RPMI8226 (cell line): ENCODE measurements at regions not wholly inside any gene's neighbourhood (a gene's known extent, or its start where the extent isn't known, plus 50 kb on each side); places are given as distances from the start of the nearest gene placed in this dataset.
"Not testable (repeated sequence)": the region's sequence is repeated elsewhere in the genome, so short reads cannot be mapped to it uniquely, and the experiment has no call there.

Experiments
- DNase-seq: peaks from one replicate; pipeline ENCODE4 v3.0.0-alpha.2; 2015

DNA sequence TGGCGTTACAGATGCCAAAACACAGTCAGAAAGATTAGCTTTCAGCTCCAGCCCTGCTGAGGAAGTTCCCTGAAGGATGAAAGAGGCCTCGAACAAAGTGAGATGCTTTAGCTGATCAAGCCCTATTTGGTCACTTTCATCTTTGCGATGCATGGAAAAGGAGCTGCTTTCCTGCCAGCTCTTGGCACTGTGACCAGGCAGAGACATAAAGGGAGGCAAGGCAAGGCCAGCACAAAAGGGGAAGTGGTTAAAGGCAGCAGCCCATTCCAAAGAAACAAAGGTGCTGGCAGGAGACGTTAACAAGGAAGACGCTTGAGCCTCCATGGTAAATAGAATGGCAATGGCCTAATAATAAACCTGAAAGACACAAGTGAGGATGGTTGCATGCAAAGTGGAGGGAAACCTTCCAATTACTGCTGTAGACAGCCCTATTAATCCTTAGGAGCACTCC lies 617.1 kb upstream of the INTU start:
- no peak for DNase-seq

DNA sequence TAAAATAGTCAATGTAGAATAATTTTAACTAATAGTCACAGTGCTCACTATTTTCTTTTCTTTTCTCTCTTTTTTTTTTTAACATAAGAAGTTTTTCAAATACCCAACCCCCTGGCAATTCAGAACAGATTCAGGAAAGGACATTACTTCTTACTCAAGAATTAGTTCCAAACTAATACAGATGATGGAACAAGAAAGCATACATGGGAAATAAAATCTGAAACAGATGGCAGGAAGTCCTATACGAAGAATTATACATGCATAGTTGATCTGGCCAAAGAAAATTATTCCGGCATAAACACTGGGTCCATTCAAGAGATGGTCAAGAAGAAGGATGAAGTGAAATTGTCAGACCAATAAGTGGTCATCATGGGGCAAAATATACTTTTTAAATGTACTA lies 614.4 kb upstream of the INTU start:
- no peak for DNase-seq

- not testable (repeated sequence) for DNase-seq
Measured at GRCh38 chr4:127020831-127021230, 611.9 kb upstream of the INTU start.

- DNase-seq = no peak
Measured at GRCh38 chr4:127036296-127036695, 596.5 kb upstream of the INTU start.

GRCh38 chr4:127045861-127046260 lies 586.9 kb upstream of the INTU start:
- DNase-seq = no peak

- DNase-seq = no peak
Measured at GRCh38 chr4:127047930-127048329, 584.8 kb upstream of the INTU start.

DNA sequence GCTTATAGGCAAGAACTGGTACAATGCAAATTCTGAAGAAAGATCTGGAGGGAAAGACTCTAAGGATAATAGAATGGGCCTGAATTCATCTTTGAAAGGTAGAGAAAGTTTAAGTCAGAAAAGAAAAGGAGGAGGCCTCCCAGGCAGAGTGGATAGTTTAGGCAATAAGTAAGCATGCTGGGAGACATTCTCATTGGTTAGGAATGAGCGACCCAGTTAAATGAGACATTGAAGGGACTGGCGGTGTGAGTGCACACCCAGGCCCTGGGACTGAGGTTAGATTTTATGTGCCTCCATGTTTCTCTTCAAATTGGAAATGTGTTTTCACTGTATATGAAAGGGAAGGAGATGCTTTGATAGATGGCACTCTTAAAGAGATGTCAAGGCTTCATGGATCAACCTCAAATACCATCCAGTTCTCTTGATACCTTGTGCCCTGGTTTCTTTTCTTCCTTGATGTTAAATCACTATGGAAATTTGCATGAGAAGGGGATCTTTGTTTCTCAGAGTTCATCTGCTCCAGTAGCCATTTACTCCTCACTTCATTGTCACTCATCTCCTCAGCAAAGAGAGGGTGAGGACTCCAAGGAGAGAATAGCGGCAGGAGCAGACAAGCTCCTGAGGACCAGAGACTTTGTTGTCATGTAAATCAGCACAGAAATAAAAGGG lies 584.2 kb upstream of the INTU start:
- DNase-seq = no peak

DNA sequence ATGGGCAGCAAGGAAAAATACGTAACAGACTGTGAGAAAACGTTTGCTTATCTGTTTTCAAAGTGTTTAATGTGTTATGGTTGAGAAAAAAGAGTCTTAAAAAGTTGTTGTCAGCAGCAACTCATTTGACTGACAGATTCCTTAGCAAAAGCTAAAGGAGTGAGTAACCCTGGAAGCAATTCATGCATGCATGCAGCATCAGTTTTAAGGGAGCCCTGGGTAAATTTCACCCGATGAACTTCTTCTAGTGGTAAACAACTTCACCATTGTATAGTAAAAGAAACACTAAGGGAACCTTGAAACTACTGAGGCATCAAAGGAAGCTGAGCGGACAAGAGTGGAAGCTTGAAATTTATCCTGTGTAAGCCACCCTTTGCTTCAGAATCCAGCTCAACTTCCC lies 583.2 kb upstream of the INTU start:
- no peak for DNase-seq

- DNase-seq = no peak
Measured at GRCh38 chr4:127052742-127053141, 580.0 kb upstream of the INTU start.

GRCh38 chr4:127055357-127055756 lies 577.4 kb upstream of the INTU start:
- no peak for DNase-seq

DNA sequence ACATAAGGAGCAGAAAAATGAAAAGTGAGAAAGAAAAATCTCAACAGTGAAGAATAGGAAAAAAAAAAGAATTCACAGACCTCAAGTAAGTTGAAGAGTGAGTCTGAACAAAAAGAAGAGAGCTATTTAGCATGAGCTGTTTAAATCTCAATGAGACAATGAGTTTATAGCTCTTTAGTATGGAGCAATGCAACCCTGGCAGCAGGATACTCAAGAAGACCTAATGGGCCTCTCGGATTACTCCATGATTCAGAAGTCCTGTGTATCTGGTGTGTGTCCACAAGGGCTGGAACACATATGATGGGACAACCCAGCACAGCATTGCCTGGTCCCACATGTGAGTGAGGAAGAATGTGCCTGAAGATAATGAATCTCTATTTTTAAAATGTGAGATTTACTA lies 563.1 kb upstream of the INTU start:
- no peak for DNase-seq

DNA sequence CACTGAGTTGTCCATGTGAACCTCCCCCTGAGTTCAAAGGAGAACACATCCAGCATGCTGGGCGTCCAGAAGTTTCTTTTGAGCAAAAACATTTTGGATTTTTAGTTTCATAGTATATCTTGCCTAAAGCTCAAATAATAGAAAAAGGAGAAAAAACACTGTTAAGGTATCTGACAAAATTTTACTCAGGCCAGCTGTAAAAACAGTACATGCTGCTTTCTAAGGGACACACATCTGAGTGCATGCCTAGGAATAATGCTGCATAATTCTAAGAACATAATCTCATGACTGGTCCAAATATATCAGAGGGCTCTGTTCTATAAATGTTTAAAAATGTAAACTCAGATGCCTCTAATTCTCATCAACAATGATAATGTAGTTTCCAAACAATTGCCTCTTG lies 561.3 kb upstream of the INTU start:
- no peak for DNase-seq

DNA sequence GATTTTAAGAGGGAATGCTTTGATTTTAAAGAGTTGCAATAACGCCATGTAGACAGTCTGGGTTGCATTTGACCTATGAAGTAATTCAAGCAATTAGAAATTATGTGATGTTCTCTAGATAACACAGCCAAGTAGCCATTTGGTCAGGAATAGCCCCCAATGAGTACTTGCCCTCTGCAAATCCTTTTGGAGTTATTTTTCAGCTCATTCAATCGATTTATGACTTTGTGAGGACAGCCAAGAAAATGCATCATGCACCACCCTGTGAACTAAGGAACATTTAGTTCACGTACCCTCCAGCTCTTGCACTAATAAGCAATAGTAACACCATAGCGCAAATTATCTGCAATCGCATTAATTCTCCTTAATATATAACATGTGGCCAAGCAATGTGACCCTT lies 552.6 kb upstream of the INTU start:
- no peak for DNase-seq

- no peak for DNase-seq
Measured at GRCh38 chr4:127081041-127081440, 551.7 kb upstream of the INTU start.

- no peak for DNase-seq
Measured at GRCh38 chr4:127082986-127083385, 549.8 kb upstream of the INTU start.

- DNase-seq = no peak
Measured at GRCh38 chr4:127084666-127085065, 548.1 kb upstream of the INTU start.

GRCh38 chr4:127097061-127097460 lies 535.7 kb upstream of the INTU start:
- DNase-seq = no peak

GRCh38 chr4:127102361-127102760 lies 530.4 kb upstream of the INTU start:
- DNase-seq = no peak

DNA sequence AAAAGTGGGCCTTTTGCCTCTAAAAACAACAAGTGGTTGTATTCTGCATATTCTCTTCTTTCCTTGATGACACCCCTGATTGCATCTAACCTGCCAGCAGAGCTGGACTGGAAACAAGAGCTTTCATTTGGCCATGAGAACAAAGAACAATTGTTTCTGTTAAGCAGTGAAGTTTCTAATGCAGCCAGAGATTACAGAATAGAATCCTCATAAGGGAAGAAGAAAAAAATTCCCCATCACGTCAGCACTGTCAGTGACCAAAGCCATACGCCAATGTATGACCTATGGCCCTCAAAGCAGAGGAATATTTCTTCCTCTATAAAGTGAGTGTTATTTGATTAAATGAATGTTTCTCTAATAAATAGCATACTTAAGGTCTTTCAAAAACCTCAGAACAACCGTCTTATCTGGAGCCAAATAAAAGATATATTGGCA lies 529.1 kb upstream of the INTU start:
- DNase-seq = no peak

DNA sequence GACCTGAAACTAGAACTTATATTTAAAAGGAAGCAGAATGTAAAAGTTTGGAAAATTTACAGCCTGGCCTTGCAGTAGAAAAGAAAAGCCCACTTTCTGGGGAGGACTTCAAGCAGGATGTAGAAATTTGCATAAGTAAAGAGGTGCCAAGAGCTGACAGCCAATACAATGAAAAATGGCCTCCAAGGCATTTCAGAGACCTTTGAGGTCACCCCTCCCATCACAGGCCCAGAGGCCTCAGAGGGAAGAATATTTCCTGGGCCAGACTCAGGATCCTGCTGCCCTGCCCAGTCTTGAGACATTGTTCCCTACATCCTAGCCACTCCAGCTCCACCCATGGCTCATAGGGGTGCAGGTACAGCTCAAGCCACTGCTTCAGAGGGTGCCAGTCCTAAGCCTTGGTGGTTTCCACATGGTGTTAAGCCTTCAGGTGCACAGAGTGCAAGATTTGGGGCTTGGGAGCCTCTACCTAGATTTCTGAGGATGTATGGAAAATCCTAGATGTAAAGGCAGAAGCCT lies 518.9 kb upstream of the INTU start:
- DNase-seq = no peak

GRCh38 chr4:127118681-127119080 lies 514.1 kb upstream of the INTU start:
- DNase-seq = no peak

DNA sequence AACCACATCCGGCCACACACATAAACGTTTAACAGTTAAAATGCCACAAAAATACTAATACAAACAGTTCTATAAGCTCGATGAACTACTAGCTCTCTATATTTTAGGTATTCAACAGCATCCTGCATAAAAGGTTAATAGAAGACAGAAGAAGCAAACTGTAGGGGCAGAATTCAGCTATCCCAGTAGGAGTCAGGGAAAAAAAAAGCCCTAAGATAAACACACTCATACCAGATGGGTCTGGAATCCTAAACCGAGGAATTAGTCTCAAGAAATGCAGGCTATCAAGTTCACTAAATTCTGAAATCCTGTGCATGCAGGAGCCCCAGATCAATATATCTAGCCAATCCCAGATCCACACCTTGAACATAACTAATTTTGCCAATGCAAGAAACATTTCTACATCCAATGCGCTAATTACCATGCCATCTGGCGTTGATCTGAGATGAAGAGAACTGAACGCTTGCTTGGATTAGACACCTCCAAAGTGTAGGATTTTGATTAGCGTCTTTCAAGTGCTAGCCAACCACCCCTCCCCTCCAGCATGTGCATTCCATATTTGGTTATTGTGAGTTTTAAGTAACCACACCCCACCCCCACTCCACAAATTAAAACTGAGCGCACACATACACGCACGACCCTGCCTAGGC lies 512.2 kb upstream of the INTU start:
- no peak for DNase-seq

DNA sequence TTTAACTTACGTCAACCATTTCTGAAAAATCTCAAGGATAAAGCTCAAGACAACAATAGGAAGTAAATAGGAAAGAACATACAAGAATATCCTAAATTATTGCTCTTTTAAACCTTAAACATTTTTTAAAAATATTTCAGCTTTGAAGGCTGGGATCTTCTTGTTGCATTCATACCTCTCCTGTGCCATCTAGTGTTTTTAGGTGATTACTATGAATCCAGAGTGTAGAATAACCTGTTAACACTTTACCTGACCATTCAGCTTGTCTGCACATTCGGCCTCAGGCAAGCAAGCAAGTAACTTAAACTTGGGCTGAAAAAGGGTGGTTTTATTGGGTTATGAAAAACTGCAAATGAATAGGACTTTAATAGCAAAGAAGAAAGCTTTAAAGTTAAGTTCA lies 507.8 kb upstream of the INTU start:
- no peak for DNase-seq

DNA sequence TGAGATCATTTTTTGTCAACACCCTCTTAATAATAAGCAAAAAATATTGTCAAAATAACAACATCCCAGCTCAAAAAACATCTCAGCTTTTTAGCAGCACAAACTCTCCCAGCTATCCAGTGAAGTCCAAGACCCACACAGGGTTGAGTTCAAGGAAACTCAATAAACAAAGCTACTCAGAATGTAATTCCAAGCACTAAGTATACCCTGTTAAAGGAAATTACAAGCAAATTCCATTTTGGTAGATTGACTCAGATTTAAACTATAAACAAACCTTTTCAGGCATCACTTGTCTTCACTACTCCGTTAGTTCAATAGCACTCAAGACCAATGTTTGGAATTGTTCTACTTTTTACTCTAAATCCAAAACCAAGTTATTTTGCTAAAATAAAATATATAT lies 506.0 kb upstream of the INTU start:
- no peak for DNase-seq

GRCh38 chr4:127131527-127131926 lies 501.2 kb upstream of the INTU start:
- DNase-seq = no peak
